ENCODE measurements at regions not wholly inside any gene's neighbourhood (a gene's known extent, or its start where the extent isn't known, plus 50 kb on each side); places are given as distances from the start of the nearest gene placed in this dataset.

DNA sequence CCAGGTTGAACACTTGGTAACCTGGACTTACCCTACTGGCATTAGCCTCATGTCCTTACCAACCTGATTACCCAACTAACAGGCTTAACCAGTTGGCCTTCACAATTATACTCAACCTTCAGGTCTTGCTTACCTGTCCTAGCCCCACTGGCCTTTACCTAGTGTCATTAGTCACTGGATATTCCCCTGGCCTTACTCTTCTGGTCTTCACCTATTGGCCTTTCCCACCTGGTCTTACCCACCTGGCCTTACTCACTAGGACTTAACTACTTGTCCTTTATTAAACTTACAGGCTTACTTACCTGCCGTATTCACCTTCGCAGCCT is 131.1 kb upstream of the ZSWIM2 start:
- TF ChIP-seq PATZ1 (CRISPR knock-in tag; IDR thresholded peaks at IDR 0.05; ENCODE audit: borderline replicate concordance) = no peak
- no peak for TF ChIP-seq POU6F1 (CRISPR knock-in tag; IDR thresholded peaks at IDR 0.05; ENCODE audit: borderline replicate concordance, low read depth)
- TF ChIP-seq ZNF70 (CRISPR knock-in tag; IDR thresholded peaks at IDR 0.05) = no peak
- no peak for TF ChIP-seq CSRNP3 (CRISPR knock-in tag; IDR thresholded peaks at IDR 0.05)
- no peak for TF ChIP-seq ZNF8 (CRISPR knock-in tag; IDR thresholded peaks at IDR 0.05)
- TF ChIP-seq TOX (CRISPR knock-in tag; IDR thresholded peaks at IDR 0.05; ENCODE audit: borderline replicate concordance) = no peak
- no peak for TF ChIP-seq ARNTL (CRISPR knock-in tag; IDR thresholded peaks at IDR 0.05; ENCODE audit: borderline replicate concordance, low read depth)
- TF ChIP-seq GLIS3 (CRISPR knock-in tag; IDR thresholded peaks at IDR 0.05) = no peak
- no peak for TF ChIP-seq TSHZ2 (CRISPR knock-in tag; IDR thresholded peaks at IDR 0.05)
- TF ChIP-seq ZNF565 (CRISPR knock-in tag; conservative IDR thresholded peaks at IDR 0.05; ENCODE audit: low read depth) = no peak
- TF ChIP-seq ZFP3 (CRISPR knock-in tag; IDR thresholded peaks at IDR 0.05) = no peak
- TF ChIP-seq, protein P1, sequence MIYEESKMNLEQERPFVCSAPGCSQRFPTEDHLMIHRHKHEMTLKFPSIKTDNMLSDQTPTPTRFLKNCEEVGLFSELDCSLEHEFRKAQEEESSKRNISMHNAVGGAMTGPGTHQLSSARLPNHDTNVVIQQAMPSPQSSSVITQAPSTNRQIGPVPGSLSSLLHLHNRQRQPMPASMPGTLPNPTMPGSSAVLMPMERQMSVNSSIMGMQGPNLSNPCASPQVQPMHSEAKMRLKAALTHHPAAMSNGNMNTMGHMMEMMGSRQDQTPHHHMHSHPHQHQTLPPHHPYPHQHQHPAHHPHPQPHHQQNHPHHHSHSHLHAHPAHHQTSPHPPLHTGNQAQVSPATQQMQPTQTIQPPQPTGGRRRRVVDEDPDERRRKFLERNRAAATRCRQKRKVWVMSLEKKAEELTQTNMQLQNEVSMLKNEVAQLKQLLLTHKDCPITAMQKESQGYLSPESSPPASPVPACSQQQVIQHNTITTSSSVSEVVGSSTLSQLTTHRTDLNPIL (CRISPR knock-in tag; IDR thresholded peaks at IDR 0.05; ENCODE audit: low read depth) = no peak
- TF ChIP-seq RARB (CRISPR knock-in tag; IDR thresholded peaks at IDR 0.05) = no peak

Data from SK-N-SH treated with all-trans-retinoic acid at 6 μM for 48 hours (cell line).